ENCODE measurements at regions not wholly inside any gene's neighbourhood (a gene's known extent, or its start where the extent isn't known, plus 50 kb on each side); places are given as distances from the start of the nearest gene placed in this dataset.
"Not testable (repeated sequence)": the region's sequence is repeated elsewhere in the genome, so short reads cannot be mapped to it uniquely, and the experiment has no call there.

DNA sequence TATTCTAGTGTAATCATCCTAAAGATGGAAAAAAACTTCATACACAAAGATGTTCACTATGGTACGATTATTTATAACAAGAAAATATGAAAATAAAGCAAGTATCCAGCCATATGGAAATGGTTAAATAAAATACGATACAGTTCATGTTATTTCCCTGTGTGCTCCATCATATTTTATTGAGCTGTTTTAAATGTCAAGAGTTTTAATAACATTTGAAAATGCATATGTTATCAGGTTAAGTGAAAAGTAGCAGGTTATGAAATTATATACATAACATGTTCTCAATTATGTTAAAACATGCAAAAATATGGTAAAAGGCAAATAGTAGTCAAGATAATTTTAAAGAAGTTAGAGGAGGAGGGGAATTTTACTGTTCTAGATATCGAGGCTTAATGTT is 192.0 kb downstream of the HNRNPD start:
- DNase-seq (ENCODE audit: low spot score), result no peak

- DNase-seq (ENCODE audit: low spot score), result no peak
Measured at GRCh38 chr4:82172186-82172585, 201.6 kb downstream of the HNRNPD start.

DNA sequence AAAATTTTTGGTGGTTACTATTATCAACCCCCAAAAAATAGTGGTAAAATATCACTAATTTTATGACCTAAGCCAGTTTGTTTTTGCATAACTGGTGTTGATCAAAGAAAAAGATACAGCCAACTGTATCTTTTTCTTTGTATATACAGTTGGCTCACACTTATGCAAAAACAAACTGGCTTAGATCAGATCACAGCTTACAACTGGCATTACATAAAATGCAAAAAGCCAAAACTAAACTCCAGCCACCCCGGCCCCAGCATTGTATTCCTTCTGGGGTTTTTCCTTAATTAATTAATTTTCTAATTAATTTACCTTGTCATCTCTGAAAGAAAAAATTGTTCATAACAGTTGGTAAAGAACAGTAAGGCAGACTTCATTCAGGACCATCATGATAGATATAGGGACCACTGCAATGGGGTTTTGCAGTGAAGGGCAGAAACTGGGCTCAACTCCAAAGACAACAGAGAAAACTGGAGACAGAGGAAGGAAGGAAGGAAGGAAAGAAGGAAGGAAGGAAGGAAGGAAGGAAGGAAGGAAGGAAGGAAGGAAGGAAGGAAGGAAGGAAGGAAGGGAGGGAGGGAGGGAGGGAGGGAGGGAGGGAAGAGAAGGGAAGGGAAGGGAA is 202.1 kb downstream of the HNRNPD start:
- DNase-seq (ENCODE audit: low spot score), result no peak

- no peak for DNase-seq (ENCODE audit: low spot score)
Measured at GRCh38 chr4:82149750-82150149, 224.0 kb downstream of the HNRNPD start.

- no peak for DNase-seq (ENCODE audit: low spot score)
Measured at GRCh38 chr4:82145850-82146249, 227.9 kb downstream of the HNRNPD start.

- no peak for DNase-seq (ENCODE audit: low spot score)
Measured at GRCh38 chr4:82140422-82140821, 233.4 kb downstream of the HNRNPD start.

- no peak for DNase-seq (ENCODE audit: low spot score)
Measured at GRCh38 chr4:82139287-82139686, 234.5 kb downstream of the HNRNPD start.

DNA sequence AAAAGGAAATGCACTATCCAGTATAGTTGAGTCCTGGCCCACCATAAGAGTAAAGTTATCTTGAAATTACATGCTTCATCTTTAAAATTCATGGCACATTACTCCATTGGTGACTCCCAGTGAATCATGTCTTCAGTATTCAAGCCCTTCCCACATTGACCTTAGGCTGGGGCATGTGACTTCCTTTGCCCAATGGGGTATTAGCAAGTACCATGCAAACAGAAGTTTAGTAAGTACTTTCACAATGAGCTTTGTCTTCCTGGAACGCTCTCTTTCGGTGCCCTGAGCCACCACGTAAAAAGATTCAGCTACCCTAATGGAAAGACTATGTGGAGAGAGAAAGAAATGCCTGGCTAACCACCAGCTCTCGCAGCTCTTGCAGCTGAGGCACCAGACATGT is 235.4 kb downstream of the HNRNPD start:
- no peak for DNase-seq (ENCODE audit: low spot score)

- no peak for DNase-seq (ENCODE audit: low spot score)
Measured at GRCh38 chr4:82136161-82136801, 237.5 kb downstream of the HNRNPD start.

DNA sequence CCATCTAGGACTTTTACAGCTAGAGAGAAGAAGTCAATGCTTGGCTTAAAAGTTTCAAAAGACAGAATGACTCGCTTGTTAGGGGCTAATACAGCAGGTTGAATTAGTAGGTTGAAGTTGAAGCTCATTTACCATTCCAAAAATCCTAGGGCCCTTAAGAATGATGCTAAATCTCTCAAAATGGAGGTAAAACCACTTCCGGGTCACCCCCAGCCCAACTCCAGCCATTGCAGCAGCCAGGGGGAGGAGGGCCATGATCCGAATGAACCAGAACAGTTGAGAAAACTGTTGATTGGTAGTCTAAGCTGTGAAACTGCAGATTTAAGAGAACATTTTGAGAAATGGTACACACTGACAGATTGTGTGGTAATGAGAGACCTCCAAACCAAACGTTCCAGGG is 245.4 kb downstream of the HNRNPD start:
- DNase-seq (ENCODE audit: low spot score), result no peak

DNA sequence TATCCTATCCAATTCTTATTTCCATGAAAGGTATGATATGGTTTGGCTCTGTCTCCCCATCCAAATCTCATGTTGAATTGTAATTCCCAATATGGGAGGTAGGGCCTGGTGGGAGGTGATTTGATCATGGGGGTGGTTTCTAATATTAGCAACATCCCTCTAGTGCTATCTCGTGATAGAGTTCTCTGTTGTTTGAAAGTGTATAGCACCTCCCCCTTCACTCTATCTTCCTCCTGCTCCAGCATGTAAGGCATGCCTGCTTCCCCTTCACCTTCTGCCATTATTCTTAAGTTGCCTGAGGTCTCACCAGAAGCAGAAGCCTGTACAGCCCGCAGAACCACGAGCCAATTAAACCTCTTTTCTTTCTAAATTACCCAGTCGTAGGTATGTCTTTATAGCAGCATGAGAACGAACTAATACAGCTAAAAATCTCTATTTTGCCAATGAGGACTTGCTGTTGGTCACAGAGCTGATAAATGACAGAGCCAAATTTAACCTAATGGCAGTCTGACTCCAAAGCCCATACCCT is 247.2 kb downstream of the HNRNPD start:
- no peak for DNase-seq (ENCODE audit: low spot score)

- DNase-seq (ENCODE audit: low spot score), result no peak
Measured at GRCh38 chr4:82125787-82126297, 247.9 kb downstream of the HNRNPD start.

DNA sequence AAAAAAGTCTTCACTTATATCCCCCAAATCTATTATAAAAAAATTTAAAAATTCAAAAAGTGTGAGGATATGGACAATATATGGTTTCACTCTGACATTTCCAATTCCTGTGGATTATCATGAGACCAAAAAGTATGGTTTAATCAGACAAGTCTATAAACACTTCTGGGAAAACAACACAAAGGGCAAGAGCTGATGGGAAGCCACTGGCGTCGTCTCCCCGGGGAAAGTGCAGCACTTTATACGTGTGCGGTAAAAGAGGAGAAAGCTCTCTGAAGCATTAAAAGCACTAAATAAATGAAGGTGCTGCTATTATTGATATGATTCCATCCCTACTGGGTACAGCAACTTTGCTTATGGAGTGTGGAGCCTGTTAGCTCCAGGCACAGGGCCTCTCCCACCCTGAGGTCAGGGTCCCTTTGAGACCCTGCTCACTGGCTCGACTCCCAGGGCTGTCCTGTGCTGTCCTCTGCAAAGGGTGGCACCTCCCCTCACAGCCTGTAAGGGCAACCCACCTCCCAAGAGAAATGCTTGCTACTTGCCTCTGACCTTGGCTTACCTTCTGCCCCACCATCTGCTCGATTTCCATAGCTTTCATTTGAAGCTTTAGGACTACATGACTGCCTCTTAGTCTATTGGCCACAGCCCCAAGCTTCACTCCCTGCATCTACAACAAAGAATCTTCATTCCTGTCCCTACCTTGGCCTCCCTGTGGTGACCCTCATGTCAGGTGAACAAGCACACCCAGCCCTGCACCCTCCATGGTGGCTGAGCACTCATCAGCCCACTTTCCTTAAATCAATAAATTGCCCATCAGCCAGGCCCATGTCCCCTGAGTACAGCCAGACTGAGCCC is 248.6 kb downstream of the HNRNPD start:
- DNase-seq (ENCODE audit: low spot score), result no peak

DNA sequence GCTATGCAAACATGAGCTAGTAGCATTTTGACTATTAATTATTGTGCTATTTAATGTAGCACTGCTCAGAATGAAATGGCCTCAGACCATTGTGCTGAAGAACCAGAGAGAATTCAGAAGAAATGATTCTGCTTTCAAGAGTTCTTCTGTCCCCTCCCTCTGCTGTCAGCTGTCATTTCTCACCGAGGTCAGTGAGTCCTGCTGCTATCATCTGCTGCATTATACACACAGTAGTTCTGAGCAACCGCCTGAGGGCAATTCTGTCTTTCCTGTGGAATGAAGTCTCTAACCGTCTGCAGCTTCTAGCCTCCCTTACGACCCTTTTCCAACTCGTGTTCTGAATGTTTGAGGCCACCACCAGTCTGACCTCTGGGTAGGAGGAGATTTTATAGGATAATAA is 249.4 kb downstream of the HNRNPD start:
- DNase-seq (ENCODE audit: low spot score), result no peak

DNA sequence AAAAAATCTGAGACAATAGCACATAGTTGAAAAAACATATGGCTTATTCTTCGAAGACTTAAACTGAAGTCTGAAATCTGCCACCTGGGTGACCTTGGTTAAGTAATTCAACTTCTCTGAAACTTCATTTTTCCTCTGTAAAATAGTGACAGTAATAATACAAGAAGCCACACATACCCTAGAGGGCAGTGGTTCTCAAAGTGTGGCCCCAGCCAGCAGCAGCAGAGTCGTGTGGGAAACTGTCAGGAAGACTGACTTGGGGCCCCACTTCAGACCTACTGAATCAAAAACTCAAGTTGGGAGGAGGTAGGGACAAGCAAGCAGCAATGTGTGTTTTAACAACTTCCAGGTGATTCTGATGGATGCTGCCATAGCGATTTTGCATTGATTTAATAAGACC is 249.9 kb downstream of the HNRNPD start:
- no peak for DNase-seq (ENCODE audit: low spot score)

DNA sequence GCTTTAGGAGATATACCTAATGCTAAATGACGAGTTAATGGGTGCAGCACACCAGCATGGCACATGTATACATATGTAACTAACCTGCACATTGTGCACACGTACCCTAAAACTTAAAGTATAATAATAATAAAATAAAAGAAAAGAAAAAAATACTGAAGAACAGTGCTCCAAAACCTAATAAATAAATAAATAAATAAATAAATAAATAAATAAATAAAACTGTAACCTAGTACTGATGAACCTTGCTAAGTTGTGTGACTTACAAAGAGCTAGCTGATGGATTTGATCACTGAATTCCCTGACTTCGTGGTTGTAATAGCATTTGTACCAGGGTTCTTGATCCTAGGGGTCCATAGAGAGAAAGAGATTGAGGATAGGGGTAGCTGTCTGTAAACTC is 258.6 kb downstream of the HNRNPD start:
- not testable (repeated sequence) for DNase-seq (ENCODE audit: low spot score)

DNA sequence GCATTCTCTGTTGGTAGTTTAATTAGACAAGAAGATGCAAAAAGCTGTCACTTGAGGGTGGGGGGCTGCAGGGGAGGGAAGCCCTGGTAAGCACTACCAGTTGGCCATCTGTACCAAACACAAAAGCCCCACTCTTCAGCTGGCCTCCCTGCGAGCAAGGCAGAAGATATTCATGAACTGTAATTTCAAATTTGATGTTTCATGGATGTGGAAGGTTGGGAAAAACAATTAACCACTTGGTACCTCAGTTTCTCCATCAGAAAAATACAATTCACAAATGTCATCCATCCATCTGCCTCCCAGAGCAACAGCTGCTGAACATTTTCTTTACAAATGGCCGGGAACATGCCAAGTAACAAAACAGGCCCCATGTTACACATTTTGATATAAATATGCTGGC is 265.3 kb downstream of the HNRNPD start:
- DNase-seq (ENCODE audit: low spot score), result no peak

DNA sequence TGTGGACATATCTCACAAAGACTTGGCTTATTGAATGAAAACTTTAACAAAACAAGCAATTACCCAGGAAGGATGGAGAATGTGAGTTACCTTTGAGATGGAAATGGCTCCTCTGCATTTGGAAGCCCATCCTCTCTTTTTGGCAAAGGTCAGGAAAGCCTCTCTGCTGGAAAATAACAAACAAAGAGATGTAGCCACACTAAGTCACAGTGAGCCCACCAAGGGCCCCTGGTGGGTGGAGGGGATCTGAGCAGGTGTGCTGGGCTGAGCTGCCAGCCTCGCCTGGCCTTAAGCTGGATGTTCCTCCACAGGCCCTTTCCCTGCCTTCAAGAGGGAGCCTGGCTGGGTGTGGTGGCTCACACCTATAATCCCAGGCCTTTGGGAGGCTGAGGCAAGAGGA is 269.2 kb downstream of the HNRNPD start:
- no peak for DNase-seq (ENCODE audit: low spot score)

DNA sequence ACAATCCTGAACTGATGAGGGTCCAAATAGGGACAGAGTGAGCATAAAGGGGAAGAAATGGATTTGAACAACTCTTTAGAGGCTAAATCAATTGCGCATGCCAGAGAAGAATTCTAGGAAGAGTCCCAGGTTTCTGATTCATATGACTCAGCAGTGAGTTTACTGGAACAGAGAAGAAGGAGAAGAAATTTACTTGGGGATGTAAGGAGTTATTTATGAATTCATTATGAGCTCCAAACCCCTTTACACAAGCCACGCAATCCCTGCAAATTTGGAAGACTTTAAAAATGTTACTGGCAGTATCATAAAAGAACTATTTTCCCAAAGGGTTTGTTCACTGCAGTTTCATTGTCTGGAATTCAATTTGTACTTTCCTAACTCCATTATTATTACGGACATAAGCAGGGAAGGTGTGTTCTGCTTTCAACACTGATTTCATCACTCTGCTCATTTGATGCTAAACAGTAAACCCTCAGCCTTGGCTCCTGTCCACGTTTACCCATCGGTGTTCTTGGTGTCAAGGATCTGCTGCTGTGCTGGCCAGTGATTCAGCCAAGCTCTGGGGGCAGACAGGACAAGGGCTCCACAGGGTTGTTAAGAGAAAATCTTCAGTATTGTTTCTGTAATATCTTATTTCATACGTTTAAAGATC is 273.7 kb downstream of the HNRNPD start:
- DNase-seq (ENCODE audit: low spot score), result no peak

- no peak for DNase-seq (ENCODE audit: low spot score)
Measured at GRCh38 chr4:82097504-82097903, 276.3 kb downstream of the HNRNPD start.

DNA sequence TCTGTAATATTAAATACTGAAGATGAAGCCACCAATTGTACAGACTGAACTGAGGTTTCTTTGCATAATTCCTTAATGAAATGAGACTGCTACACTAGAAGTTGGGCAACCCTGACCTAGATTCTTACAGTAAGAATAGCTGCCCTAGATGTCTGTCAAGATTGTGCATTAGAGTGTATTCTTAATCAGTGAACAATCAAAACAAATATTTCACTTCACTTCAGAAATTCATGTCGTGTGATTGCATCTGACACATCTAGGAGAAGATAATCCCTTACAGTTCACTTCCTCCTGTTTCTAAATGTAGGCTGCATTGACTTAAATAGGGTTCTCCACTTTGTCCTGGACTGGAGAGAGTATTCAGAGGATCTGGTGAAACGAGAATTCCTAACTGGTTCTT is 283.1 kb downstream of the HNRNPD start:
- no peak for DNase-seq (ENCODE audit: low spot score)

DNA sequence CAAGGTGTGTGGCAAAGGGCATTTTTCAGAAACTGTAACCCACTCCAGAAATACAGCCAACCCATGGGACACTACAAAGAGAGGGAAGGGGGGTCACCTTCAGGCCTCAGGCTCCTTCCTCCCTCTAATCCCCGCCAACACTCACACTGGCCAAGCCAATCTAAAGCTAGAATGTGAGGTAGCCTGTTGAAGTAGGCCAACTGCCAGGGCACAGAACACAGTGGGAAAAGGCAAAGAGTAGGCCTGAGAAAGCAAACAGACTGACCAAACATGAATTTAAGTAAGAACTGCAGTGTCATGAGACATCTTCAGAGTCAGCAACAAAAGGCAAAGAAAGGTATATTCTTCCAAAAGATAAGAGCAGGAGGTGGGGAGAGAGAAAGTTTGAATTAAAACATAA is 289.0 kb downstream of the HNRNPD start:
- no peak for DNase-seq (ENCODE audit: low spot score)
